GM12801 (cell line): ENCODE measurements at regions not wholly inside any gene's neighbourhood (a gene's known extent, or its start where the extent isn't known, plus 50 kb on each side); places are given as distances from the start of the nearest gene placed in this dataset.

Experiments
- TF ChIP-seq, protein P1 (sequence below): IDR thresholded peaks from one replicate; pipeline ENCODE4 v1.5.1; 2011; ENCODE audit warnings: control low read depth; ENCODE audit not compliant: insufficient read length; ENCODE audit errors: extremely low read depth

DNA sequence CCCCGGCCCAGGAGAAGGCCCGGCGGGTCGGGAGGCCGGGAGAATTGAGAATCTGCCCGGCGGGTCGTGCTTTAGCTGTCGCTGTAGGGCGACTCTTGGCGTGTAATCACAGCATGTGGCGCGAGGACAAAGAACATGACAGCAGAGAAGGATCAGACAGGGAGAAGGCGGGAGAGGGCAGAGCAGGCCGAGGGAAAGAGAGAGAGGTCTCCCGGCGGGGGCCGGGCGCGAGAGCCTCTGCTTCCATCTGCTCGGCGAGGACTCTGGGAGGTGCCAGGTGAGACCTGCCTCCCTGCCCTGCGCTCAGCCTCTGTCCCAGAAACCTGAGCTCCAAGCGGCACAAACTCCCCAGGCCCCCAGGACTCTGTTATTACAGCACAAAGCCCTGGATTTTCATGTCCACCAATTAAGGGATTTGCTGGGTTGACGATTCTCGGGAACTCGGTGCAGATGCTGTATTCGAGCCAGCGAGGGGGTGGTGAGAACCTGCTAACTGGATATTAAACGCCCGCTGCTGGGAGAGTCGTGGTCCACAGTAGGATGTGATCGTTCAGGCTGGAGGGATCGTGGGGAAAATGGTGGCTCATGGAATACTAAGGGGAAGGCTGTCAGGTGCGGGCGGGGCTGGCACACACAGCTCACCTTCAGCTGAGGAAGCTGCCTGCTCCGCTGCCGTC lies 172.0 kb upstream of the CIBAR2 start:
- TF ChIP-seq, protein P1, sequence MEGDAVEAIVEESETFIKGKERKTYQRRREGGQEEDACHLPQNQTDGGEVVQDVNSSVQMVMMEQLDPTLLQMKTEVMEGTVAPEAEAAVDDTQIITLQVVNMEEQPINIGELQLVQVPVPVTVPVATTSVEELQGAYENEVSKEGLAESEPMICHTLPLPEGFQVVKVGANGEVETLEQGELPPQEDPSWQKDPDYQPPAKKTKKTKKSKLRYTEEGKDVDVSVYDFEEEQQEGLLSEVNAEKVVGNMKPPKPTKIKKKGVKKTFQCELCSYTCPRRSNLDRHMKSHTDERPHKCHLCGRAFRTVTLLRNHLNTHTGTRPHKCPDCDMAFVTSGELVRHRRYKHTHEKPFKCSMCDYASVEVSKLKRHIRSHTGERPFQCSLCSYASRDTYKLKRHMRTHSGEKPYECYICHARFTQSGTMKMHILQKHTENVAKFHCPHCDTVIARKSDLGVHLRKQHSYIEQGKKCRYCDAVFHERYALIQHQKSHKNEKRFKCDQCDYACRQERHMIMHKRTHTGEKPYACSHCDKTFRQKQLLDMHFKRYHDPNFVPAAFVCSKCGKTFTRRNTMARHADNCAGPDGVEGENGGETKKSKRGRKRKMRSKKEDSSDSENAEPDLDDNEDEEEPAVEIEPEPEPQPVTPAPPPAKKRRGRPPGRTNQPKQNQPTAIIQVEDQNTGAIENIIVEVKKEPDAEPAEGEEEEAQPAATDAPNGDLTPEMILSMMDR: no peak

DNA sequence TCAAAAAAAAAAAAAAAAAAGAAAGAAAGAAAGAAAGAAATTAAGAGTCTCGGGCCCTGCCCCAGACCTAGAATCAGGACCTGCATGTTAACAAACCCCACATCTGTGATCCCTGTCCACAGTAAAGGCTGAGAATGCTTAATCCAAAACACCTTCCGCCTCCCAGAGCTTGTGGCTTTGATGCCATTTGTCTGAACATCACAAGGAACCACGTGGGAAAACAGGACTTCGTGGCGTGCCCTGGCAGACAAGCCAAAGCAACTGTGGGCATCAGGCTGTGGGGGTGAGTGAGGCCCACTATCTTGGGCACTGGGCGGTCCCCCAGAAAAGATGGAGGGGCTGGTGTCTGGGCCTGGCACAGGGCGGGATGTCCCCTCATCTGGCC lies 173.4 kb upstream of the CIBAR2 start:
- TF ChIP-seq, protein P1: no peak

- TF ChIP-seq, protein P1: no peak
Observed at GRCh38 chr16:85286066-85286831, 174.0 kb upstream of the CIBAR2 start.

DNA sequence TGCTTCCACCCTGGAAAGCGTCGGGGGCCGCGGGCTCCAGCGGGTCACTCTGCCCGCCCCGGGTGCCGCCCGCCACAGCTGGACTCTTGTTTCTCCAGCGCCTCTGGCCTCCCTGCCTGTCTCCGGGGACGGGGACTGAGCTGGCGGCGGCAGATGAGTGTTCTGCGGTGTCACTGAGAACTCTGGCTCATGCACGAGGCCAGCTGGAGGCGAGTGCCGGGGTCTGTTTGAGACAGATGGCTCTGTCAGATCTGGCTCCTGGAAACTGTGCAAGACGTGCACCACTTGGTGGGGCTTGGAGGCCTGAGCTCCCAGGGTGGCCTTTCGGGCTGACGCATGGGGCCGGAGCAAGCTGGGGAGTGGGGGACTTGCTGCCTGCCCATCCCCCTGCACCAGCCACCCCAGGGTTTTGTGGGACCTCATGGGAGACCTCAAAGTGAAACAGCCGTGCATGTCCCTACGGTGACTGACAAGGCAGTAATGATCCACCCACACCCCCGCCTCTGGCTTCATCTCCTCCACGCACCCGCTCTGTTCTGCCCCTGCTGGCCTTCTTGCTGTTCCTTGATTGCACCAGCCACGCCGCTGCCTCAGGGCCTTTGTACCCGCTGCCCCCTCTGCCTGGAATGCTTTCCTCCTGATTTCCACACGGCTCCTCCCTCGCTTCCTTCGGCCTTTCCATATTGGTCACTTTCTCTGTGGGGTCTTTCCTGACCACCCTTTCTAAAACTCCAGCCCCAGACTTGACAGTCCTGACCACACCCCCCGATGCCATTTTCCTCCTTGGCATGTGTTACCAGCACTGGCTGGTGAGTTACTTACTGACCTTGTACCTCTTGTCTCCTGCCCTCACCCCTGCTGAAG lies 174.9 kb upstream of the CIBAR2 start:
- TF ChIP-seq, protein P1: no peak

DNA sequence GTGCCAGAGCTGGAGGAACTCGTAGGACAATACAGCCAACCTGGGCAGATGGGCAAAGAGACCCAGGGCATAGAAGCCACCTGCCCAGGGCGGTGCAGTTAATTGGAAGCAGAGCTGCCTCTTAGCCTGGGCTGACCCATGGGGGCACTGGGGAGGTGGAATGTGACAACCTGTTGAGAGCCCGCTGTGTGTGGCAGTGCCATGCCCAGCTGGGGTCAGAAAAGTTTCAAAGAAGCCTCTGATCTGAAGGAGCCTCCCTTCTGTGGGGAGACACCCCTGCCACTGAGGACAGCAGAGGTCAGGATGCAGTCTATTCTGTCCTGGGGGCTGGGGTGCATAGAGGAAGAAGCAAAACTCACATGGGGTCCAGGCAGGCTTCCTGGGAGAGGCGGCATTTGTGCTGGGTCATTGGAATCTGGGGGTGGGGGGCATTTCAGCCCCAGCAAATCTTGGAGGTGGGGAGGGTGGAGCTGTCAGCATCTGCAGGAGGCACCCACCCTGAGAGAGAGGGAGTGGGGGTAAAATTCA lies 176.1 kb upstream of the CIBAR2 start:
- TF ChIP-seq, protein P1: no peak

GRCh38 chr16:85288869-85289660 lies 176.8 kb upstream of the CIBAR2 start:
- TF ChIP-seq, protein P1: no peak
